ENCODE measurements at regions not wholly inside any gene's neighbourhood (a gene's known extent, or its start where the extent isn't known, plus 50 kb on each side); places are given as distances from the start of the nearest gene placed in this dataset.

DNA sequence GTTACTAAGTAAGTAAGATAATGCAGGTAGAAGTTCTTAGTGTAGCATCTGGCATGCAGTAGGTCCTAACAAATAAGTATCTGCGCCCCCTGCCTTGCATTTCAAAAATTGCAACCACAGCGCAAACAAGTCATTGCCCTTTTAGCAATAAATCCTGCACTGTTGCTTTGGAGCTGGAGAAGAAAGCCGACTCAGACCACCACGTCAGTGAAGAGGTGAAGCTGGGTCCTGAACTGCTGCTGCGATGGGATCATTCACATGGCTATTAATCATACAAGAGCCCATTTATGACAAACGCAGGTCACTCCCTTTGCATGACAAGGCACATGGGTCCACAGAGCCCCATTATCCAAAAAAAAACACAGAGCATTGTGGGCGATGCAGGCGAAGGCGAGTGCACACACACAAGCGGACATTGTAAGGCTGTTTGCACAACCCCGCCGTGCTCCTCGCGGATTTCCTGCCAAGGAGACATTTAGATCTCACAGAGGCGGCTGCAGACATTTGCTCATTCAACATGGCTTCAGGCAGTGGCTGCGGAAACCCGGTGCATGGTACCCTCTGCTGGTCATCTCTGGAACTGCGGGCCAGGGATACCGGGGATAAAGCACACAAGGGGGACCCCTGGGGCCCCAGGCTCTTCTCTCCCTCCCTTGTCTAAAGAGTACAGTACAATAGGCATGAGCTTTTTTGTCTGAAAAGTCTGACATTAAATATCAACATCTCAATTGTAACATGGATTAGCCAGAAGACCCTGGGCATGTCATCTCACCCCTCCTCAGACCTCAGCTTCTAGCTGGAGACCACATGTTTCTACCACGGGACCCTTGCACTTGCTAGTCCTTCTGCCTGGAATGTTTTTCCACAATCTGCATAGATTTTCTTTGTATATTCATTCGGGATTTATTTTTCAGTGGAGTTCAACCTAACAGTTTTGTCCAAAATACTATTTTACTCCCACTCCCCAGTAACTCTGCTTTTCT is 56.7 kb downstream of the CYRIA start:
- DNase-seq (peak; percentile 68), ATAC-seq (ENCODE audit: low read depth) (peak; percentile 96)
- Histone ChIP-seq H4K91ac (ENCODE audit: insufficient read depth, low read depth, low read length) (no peak overlapping the region), H2AFZ (replicated peaks; ENCODE audit: low read length, poor library complexity) (peak overlapping the region; percentile 91), H2BK5ac (ENCODE audit: low read depth, low read length, poor library complexity, severe bottlenecking) (no peak overlapping the region), H2BK20ac (ENCODE audit: low read depth, low read length) (no peak overlapping the region), H3K4me1 (ENCODE audit: control insufficient read depth, insufficient read depth, low read length) (no peaks in the 10 kb centered on the region; the same call in 1 of the 2 replicates), H3K9ac (ENCODE audit: low read depth, low read length) (peak overlapping the region; percentile 7; the same call in 1 of the 2 replicates), H2AK9ac (replicated peaks; ENCODE audit: low read depth, low read length, poor library complexity) (no peak overlapping the region), H3K4me2 (ENCODE audit: low read depth, low read length) (peak overlapping the region; percentile 73), H3K79me1 (ENCODE audit: low read depth in 1 of 2, low read length in 2 of 2) (no peaks in the 10 kb centered on the region), H3K14ac (replicated peaks; ENCODE audit: low read depth, low read length) (no peak overlapping the region; the same call in 1 of the 2 replicates), H3K9me1 (ENCODE audit: insufficient read depth, low read length) (no peaks in the 10 kb centered on the region), H2AK5ac (ENCODE audit: low read depth, low read length) (no peak overlapping the region), H3K23ac (ENCODE audit: low read depth, low read length) (no peak overlapping the region), H2BK120ac (ENCODE audit: low read depth, low read length) (no peak overlapping the region), H3K56ac (ENCODE audit: extremely low read depth, insufficient read depth, low read length) (no peak overlapping the region), H2BK15ac (ENCODE audit: low read depth, low read length) (no peak overlapping the region), H3K4me3 (ENCODE audit: insufficient read depth, low read depth, low read length) (peak overlapping the region; percentile 20), H4K5ac (ENCODE audit: low read depth, low read length) (no peak overlapping the region), H3K4ac (ENCODE audit: low read depth, low read length) (no peak overlapping the region), H3K36me3 (ENCODE audit: control insufficient read depth, insufficient read depth, low read length) (no peaks in the 10 kb centered on the region), H3K27me3 (ENCODE audit: control insufficient read depth, insufficient read depth, low read length) (no peaks in the 10 kb centered on the region), H3K9me3 (ENCODE audit: control insufficient read depth, insufficient read depth, low read length) (no peaks in the 10 kb centered on the region), H3K18ac (ENCODE audit: low read depth, low read length) (no peak overlapping the region), H3K27ac (ENCODE audit: insufficient read depth, low read length) (no peak overlapping the region), H4K8ac (ENCODE audit: low read depth in 2 of 2, low read length in 2 of 2) (no peak overlapping the region), H4K20me1 (ENCODE audit: insufficient read depth, low read length) (no peaks in the 10 kb centered on the region)
- 0% methylated on average over 5 of the region's 21 CpGs; no CpG with 5 or more reads in 1 of the 2 experiments for WGBS, 2 experiments (ENCODE audit: extremely low coverage in 2 of 2, insufficient read length in 1 of 2)
- BruUV-seq (replicated peaks): no TSS peak
- intact Hi-C loops (cut with micrococcal nuclease) (loop anchor here (1.0 kb wide), 3 partner anchors 56 to 972 kb away; no protein-coding TSS in a partner anchor), in situ Hi-C loops (cut with MboI; ENCODE audit: low sequenced_read_pairs) (loop anchor here (5.0 kb wide), 1 partner anchor 972 kb away; no protein-coding TSS in a partner anchor), dilution Hi-C loops (cut with HindIII; ENCODE audit: low sequenced_read_pairs, unreplicated experiment) (no loop called here)
- POLR2A ChIA-PET (ENCODE audit: unreplicated experiment): no interaction called here
- CTCF ChIA-PET: interaction anchor here (0.6 to 1.9 kb wide), 13 partner anchors 10 to 1018 kb away, joined by 3 to 6 read pairs (median 3); partner anchors contain the start of gene MYCN
- TF ChIP-seq MAZ (IDR thresholded peaks at IDR 0.05; ENCODE audit: borderline replicate concordance, low read depth, low read length): no peak
- TF ChIP-seq RFX5 (IDR thresholded peaks at IDR 0.05; ENCODE audit: low read depth, low read length): no peak
- TF ChIP-seq, protein P1, sequence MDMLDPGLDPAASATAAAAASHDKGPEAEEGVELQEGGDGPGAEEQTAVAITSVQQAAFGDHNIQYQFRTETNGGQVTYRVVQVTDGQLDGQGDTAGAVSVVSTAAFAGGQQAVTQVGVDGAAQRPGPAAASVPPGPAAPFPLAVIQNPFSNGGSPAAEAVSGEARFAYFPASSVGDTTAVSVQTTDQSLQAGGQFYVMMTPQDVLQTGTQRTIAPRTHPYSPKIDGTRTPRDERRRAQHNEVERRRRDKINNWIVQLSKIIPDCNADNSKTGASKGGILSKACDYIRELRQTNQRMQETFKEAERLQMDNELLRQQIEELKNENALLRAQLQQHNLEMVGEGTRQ (IDR thresholded peaks at IDR 0.05; ENCODE audit: low read depth, low read length): no peak
- 0 out of 2 replicates have a peak, but pooled peaks have one; percentile 1 for TF ChIP-seq BHLHE40 (IDR thresholded peaks at IDR 0.05; ENCODE audit: low read depth, low read length)
- TF ChIP-seq CEBPB (IDR thresholded peaks at IDR 0.05; ENCODE audit: low read depth, low read length): peak; percentile 18; the same call in 1 of the 2 replicates
- no peak for TF ChIP-seq RCOR1 (IDR thresholded peaks at IDR 0.05; ENCODE audit: insufficient replicate concordance, low read length)
- TF ChIP-seq, protein P2, sequence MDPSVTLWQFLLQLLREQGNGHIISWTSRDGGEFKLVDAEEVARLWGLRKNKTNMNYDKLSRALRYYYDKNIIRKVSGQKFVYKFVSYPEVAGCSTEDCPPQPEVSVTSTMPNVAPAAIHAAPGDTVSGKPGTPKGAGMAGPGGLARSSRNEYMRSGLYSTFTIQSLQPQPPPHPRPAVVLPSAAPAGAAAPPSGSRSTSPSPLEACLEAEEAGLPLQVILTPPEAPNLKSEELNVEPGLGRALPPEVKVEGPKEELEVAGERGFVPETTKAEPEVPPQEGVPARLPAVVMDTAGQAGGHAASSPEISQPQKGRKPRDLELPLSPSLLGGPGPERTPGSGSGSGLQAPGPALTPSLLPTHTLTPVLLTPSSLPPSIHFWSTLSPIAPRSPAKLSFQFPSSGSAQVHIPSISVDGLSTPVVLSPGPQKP (IDR thresholded peaks at IDR 0.05; ENCODE audit: borderline replicate concordance, low read depth, low read length): no peak
- peak; percentile 63 for TF ChIP-seq SMC3 (IDR thresholded peaks at IDR 0.05; ENCODE audit: low read depth, low read length)
- TF ChIP-seq MAFK (IDR thresholded peaks at IDR 0.05; ENCODE audit: low read depth, low read length): peak; percentile 78
- TF ChIP-seq CHD1 (IDR thresholded peaks at IDR 0.05; ENCODE audit: low read depth, low read length): no peak
- peak; percentile 74 for TF ChIP-seq RAD21 (IDR thresholded peaks at IDR 0.05; ENCODE audit: low read length)
- TF ChIP-seq POLR2A (IDR thresholded peaks at IDR 0.05; ENCODE audit: low read depth, low read length): no peak
- no peak for TF ChIP-seq NFE2L2 (IDR thresholded peaks at IDR 0.05; ENCODE audit: low read depth, low read length)
- TF ChIP-seq MXI1 (IDR thresholded peaks at IDR 0.05; ENCODE audit: borderline replicate concordance, low read depth, low read length): 0 out of 2 replicates have a peak, but pooled peaks have one; percentile 8
- no peak for TF ChIP-seq FOS (IDR thresholded peaks at IDR 0.05; ENCODE audit: low read depth, low read length)

All from IMR-90 (cell line).